Left ventricle myocardium inferior (tissue), 1 donor: ENCODE measurements at regions not wholly inside any gene's neighbourhood (a gene's known extent, or its start where the extent isn't known, plus 50 kb on each side); places are given as distances from the start of the nearest gene placed in this dataset.

Experiments
- DNase-seq: peaks from one replicate; pipeline ENCODE4 v3.0.0-alpha.2; 2020
- H3K27ac ChIP-seq: fragments of 200-600 bp; replicated peaks from 2 replicates; pipeline ENCODE4 v1.8.0; 2021
- H3K27me3 ChIP-seq: fragments of 200-600 bp; 2 replicates; pipeline ENCODE4 v1.8.0; 2021; ENCODE audit warnings: low read depth
- H3K36me3 ChIP-seq: fragments of 200-600 bp; 2 replicates; pipeline ENCODE4 v1.8.0; 2021
- H3K4me1 ChIP-seq: fragments of 200-600 bp; 2 replicates; pipeline ENCODE4 v1.8.0; 2021
- H3K4me3 ChIP-seq: fragments of 200-600 bp; 2 replicates; pipeline ENCODE4 v1.8.0; 2021; ENCODE audit warnings: mild to moderate bottlenecking, moderate library complexity
- H3K9me3 ChIP-seq: fragments of 200-600 bp; replicated peaks from 2 replicates; pipeline ENCODE4 v1.8.0; 2021
- intact Hi-C: fragments of 100-400 bp; cut with micrococcal nuclease; formaldehyde crosslinking; loops from one replicate; pipeline ENCODE4 v1.11.0; 2022
- TF ChIP-seq, protein P1 (sequence below): fragments of 200-600 bp; IDR thresholded peaks from 2 replicates; pipeline ENCODE4 v1.8.0; 2021; ENCODE audit warnings: antibody characterized with exemption, mild to moderate bottlenecking, borderline replicate concordance
- donor health status: DM: no; HTN: yes; CAD: no; lungs with severe emphysema.

GRCh38 chr14:66361013-66361412 is 125.2 kb upstream of the CCDC196 start:
- intact Hi-C loops = no loop called here
- no peak for DNase-seq
- Histone ChIP-seq H3K27me3 (peaks cover 6% of the 10 kb centered on the region), H3K36me3 (no peaks in the 10 kb centered on the region), H3K4me1 (no peaks in the 10 kb centered on the region), H3K4me3 (no peak overlapping the region), H3K27ac (no peak overlapping the region), H3K9me3 (no peaks in the 10 kb centered on the region)
- TF ChIP-seq, protein P1, sequence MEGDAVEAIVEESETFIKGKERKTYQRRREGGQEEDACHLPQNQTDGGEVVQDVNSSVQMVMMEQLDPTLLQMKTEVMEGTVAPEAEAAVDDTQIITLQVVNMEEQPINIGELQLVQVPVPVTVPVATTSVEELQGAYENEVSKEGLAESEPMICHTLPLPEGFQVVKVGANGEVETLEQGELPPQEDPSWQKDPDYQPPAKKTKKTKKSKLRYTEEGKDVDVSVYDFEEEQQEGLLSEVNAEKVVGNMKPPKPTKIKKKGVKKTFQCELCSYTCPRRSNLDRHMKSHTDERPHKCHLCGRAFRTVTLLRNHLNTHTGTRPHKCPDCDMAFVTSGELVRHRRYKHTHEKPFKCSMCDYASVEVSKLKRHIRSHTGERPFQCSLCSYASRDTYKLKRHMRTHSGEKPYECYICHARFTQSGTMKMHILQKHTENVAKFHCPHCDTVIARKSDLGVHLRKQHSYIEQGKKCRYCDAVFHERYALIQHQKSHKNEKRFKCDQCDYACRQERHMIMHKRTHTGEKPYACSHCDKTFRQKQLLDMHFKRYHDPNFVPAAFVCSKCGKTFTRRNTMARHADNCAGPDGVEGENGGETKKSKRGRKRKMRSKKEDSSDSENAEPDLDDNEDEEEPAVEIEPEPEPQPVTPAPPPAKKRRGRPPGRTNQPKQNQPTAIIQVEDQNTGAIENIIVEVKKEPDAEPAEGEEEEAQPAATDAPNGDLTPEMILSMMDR = no peak

GRCh38 chr14:66365388-66365787 is 120.8 kb upstream of the CCDC196 start:
- Histone ChIP-seq H3K4me3 (no peak overlapping the region), H3K27me3 (peaks cover 6% of the 10 kb centered on the region), H3K9me3 (no peaks in the 10 kb centered on the region), H3K36me3 (no peaks in the 10 kb centered on the region), H3K4me1 (no peaks in the 10 kb centered on the region), H3K27ac (no peak overlapping the region)
- no peak for DNase-seq
- TF ChIP-seq, protein P1 = no peak
- intact Hi-C loops = no loop called here

DNA sequence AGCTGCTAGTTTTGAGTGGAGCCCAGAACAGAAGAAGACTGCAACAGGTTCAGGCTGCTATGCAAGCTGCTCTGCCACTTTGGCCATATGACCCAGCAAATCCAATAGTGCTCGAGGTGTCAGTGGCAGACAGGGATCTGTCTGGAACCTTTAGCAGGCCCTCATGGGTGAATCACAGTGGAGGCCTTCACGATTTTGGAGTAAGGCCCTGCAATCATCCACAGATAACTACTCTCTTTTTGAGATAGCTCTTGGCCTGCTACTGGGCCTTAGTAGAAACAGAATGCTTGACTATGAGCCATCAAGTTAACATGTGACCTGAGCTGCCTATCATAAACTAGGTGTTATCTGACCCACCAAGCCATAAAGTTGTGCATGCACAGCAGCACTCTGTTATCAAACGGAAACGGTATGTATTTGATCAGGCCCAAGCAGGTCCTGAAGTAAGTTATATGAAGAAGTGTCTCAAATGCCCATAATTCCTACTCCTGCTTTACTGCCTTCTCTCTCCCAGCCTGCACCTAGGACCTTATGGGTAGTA is 116.9 kb upstream of the CCDC196 start:
- H3K9me3 ChIP-seq = no peaks in the 10 kb centered on the region
- DNase-seq = no peak
- TF ChIP-seq, protein P1 = no peak
- no peak overlapping the region for H3K27ac ChIP-seq
- intact Hi-C loops = no loop called here
- H3K36me3 ChIP-seq = no peaks in the 10 kb centered on the region
- no peak overlapping the region for H3K4me3 ChIP-seq
- no peaks in the 10 kb centered on the region for H3K4me1 ChIP-seq
- no peaks in the 10 kb centered on the region for H3K27me3 ChIP-seq

GRCh38 chr14:66371776-66372175 is 114.4 kb upstream of the CCDC196 start:
- Histone ChIP-seq H3K4me1 (no peaks in the 10 kb centered on the region), H3K27ac (no peak overlapping the region), H3K4me3 (no peak overlapping the region), H3K9me3 (no peaks in the 10 kb centered on the region), H3K27me3 (no peaks in the 10 kb centered on the region), H3K36me3 (no peaks in the 10 kb centered on the region)
- DNase-seq = no peak
- TF ChIP-seq, protein P1 = no peak
- intact Hi-C loops = no loop called here

DNA sequence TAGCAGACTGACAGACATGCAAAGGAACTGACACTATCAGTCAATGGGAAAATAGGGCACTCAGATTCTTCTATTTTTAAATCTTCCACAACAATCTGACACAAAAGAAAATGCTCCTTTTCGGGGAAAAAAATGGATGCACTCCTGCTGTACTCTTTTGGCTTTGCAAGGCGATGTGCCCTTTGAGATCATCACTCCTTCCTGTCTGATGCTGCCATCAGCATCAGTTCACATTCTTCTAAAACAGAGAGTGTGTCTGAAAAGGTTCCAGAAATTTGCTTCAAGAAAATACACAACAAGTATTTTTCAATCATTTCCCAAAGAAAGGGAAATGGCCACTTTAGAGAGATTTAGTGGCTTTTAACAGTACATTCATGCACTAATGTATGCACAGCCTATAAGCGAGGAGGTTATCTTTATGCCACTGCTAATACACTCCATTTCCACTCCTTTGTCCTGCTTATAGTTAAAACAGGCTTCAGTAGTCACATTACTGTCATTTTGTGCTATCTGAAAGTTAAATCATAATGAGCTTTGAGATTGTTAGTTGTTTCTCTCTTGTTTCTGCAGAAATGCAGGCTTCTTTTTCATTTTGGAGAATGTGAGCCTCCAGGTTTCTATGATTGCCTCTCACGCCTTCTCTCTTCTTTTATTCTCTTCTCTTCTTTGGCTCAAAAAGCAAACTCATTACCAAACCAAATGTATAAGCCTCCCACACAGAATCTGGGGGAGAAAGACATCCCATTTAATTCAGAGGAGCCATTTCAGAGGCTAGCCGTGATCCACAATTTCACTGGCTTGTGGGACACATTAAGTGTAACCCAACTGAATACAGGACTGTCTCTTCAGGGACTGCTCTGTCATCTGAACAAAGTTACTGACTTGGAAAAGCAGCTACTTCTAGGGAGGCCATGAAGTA is 110.9 kb upstream of the CCDC196 start:
- no peak overlapping the region for H3K4me3 ChIP-seq
- peaks cover 15% of the 10 kb centered on the region for H3K4me1 ChIP-seq
- no peaks in the 10 kb centered on the region for H3K27me3 ChIP-seq
- intact Hi-C loops = no loop called here
- no peaks in the 10 kb centered on the region for H3K36me3 ChIP-seq
- TF ChIP-seq, protein P1 = no peak
- DNase-seq = no peak
- H3K9me3 ChIP-seq = no peaks in the 10 kb centered on the region
- H3K27ac ChIP-seq = no peak overlapping the region
